NCI-H774 (cell line): ENCODE measurements at regions not wholly inside any gene's neighbourhood (a gene's known extent, or its start where the extent isn't known, plus 50 kb on each side); places are given as distances from the start of the nearest gene placed in this dataset.
"Not testable (repeated sequence)": the region's sequence is repeated elsewhere in the genome, so short reads cannot be mapped to it uniquely, and the experiment has no call there.

Source experiments
- DNase-seq: peaks from one replicate; lab custom pipeline; 2025; lab: John Stamatoyannopoulos, UW

DNA sequence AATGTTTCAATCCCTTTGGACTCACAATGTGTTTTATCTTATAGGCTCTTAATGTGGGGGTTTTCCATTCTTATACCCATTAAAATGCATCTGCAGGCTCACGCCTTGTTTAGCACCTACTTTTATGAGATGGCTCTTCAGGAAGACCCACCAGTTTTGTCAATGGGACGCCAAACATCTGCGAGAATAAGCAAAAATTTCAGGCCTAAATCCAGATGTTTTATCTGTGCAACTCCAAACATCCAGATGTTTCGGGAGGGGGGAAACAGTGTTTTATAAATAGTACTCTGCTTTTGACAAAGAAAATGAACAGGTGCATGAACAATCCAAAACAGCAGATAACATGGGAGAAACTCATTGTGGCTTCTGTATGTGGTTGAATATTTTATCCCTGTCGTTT, 342.8 kb downstream of the DHX15 start:
- DNase-seq, result no peak

DNA sequence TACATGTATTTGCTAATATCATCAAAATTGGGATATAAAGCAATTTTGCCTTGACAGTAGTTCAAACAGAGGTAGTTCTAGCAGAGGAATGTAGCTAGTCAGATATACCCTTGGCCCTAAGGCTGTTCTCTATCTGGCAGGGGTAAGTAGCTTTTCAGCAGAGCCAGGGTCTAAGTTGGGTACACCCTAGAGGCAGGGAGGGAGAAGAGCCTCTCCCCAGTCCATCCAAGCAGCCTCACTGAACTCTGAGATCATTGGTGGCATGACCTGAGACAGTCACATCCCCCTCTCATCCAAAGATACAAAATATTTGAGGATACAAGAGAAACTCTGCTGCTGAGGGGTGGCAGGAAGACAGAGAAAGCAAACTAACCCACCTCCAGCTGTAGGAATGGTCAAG, 343.7 kb downstream of the DHX15 start:
- no peak for DNase-seq

DNA sequence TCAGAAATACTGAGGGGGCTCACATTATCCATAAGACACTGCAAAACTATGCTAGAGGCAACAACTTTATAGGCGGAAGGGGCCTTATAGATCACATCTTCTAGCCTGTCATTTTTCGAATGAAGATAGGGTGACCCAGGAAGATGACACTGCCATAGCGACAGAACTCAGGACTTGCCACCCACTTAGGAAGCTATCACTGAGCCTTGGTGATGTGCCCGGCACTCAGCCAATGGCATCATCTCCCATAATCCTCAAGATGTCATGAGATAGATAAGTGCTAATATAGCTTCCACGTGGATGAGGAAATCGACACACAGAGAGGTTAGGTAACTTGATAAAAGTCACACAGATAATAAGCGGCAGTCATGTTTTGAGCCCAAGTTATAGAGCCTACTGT, 346.6 kb downstream of the DHX15 start:
- no peak for DNase-seq

DNA sequence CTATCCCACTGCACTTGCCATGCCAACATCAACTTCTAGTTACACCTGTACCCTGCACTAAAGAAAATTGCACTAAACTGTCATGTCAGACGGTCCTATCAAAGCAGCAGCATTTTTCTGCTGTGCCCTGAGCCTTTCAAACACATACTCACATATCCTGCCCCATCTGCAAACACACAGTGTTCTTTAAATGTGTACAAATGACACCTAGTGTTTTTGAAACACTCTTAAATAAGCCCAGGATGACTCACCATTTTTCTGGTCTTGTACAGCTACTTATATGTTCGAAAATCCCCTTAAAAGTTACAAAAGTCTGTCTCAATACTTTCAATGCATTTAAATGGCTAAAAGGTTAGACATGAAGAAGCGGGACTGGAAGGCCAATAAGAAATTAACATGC, 346.7 kb upstream of the PPARGC1A start:
- DNase-seq, result no peak

DNA sequence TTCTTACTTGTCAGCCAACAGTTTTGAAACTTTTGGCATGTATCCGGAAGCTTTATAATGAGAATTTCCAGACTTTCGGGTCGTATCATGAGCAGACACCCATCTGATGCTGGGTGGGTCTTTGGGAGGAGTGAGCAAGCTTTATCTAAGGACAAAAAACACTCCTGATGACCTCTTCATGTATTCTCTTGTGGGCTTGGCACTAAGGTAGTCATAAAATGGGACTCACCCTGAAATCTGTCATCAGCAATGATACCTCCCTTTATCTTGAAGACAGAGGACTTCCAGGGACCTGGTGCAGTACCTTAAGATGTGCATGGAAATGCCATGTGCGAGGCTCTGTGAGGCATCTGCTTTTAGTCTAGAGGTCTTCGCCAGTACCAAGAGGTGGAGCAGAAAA, 346.3 kb upstream of the PPARGC1A start:
- no peak for DNase-seq

DNA sequence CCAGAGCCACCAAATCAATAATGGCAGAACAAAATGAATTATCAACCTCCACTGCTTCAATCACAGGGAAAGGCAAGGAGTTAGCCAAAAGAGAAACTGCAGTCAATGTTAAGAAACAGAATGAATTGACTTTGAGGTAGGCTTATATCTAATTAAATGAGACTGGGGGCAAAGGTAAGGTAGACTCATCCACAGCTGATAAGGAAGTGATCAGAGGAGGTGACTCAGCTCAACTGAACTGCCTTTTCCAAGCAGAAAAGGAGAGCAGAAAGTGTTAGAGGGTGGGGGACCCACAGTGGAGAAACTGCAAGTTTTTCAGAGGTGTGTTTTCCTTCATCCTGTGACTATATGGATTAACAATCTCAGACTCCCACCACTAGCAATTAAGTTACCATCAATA, 345.8 kb upstream of the PPARGC1A start:
- no peak for DNase-seq

DNA sequence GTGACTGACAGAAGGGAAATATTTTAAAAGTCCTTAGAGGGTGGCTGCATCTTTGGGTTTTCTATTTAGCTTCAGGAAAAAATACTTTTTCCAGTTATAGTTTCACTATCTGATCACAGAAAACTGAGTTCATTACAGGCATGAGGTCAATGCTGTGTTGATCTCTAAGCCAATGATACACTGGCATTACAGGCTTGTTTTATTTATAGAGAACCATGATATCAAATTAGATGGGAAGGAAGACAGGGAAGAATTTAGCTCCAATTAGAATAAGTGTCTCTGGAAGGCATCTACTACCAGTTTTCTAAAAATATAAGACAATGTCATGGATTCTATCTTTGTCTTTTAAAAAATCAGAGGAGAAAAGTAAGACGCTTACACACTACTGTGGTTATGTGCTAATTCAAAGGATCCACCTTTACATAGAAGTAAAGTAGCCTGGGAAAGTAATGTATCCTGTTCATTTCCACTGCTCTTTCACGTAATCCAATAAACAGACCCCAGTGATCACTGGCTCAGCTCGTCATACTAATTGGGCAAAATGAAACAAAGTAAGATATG, 344.5 kb upstream of the PPARGC1A start:
- DNase-seq, result no peak

DNA sequence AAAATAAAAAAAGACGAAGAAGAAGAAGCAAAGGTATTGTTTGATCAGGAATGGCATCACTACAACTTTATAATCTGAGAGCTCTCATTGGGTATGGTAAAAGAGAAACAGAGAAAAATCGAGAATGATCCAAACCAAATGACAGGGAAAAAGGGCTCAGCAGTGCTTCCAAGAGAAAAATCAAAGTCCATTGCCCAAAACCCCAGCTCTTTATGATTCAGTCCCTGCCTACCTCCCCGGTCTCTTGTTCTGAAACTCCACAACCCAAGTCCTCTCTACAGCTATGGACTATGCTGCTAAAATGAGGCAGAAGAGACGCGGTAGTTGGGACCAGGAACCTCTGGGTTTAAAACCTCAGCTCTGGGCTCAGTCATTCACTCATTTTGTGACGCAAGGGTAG, 341.1 kb upstream of the PPARGC1A start:
- no peak for DNase-seq

DNA sequence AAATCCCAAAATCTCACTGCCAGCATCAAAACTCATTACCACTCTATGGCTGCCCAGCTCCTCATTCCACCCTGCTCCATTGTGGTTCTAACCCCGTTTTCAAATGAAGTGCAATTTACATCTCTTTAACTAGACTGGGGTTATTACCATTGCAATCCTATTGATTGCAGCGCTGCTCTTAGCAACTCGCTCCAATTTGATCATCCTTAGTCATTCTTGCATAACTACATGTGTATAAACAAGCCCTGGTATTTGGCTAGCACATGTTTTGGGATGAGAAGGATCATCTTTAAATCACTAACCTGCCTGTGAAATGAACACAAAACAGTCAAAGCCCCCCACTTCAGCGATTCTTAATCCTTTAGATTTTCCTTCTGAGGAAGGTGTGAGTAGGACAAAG, 340.1 kb upstream of the PPARGC1A start:
- DNase-seq, result no peak

DNA sequence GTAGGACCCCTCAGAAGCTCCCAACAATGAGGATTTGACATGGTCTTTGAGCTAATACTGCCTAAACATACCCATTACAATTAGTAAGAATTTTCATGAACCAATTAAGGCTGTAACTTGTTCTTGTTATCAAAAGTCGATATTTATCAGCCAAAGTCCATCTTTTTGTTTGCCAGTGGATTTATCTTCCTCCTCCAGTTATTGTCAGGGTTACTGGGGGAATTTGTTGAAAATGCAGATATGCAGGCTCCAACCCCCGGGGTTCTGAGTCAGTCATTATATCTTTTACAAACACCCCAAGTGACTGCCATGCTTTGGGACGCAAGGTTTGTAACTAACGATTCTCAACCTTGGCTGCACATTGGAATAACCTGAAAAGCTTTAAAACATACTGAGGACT, 338.8 kb upstream of the PPARGC1A start:
- DNase-seq, result no peak

DNA sequence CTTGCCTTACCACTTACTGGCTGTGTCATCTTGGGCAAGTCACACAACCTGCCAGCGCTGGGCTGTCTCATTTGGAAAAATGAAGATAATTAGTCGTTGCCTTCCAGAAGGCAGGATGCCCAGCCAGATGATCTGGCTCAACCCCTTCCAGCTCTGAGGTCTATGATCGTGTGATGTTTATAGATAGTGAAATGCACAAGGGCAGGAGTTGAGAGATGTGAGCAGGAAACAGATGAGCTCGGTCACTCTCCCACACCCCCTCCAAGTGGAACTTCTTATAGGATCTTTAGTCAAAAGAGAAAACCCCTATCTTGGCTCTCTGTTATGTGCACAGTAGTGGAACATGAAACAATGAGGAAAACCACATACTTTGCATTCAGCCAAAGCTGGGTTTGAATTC, 336.8 kb upstream of the PPARGC1A start:
- no peak for DNase-seq

DNA sequence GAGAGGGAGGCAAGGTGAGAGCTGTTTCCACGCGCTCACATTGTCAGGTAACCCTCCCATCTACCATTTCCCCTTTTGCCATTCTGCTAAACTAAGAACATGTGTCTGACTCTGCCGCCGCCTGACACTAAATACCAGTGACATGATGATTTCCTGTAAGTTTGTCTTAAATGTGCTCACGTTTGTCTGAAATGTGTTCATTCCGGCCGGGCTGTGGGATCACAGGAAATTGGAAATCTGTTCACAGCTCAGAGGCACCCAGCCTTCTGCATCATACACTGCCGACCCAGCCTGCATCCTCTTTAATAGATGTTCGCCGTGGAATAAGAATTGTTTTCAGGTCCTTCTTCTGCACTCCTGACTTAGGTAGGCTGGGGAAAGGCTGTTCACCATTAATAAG, 336.2 kb upstream of the PPARGC1A start:
- DNase-seq, result no peak

DNA sequence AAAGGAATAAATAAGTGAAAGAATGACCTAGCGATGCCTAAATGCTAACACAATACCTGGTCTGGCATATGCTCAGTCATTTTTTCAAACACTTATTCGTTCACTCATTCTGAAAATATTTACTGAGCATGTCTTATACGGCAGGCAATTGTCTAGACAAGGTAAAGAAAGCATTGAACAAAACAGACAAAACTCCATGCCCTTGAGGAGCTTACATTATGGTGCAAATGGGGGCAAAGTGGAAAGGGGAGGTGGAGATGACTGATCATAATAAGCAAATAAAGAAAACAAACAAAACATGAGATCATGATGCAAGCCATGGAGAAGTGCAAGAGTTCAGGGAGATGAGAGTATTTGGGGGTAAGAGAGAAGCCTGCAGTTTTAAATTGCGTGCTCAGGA, 334.6 kb upstream of the PPARGC1A start:
- DNase-seq, result no peak

DNA sequence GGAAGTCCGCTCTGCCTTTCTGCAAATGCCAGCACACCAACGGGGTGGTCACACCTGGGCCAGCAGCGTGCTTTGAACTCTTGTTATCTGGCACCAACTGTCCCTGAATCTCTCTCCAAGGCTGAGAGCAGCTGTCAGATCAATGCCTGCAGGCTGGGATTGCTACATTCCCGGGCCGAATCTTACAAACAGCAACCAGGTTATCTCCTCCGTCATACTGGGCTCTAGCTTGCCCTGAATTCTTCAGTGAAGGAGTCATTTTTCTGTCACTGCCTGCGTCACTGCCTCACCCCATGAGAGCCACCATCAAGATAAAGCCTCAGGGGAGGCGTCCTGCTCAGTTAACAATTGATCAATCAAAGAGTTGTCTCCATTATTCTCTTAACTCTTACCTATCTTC, 329.4 kb upstream of the PPARGC1A start:
- no peak for DNase-seq

DNA sequence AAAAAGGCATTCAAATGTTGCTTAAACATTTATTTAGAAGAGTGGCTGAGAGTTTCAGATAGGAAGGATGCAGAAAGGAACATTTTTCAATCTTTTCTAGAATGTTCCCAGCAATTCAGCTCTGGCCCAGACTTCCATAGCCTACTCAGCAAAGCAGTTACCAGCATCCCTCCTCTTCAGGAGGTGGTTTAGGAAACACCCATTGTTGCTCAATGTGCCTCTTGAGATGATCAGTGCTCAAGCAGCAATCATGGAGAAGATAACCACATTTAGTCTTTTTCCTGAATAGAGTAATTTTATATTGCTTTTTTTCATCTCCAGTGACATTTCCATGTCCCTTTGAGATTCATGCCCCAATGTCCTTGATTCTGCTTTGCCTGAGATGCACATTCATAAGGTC, 328.7 kb upstream of the PPARGC1A start:
- no peak for DNase-seq

DNA sequence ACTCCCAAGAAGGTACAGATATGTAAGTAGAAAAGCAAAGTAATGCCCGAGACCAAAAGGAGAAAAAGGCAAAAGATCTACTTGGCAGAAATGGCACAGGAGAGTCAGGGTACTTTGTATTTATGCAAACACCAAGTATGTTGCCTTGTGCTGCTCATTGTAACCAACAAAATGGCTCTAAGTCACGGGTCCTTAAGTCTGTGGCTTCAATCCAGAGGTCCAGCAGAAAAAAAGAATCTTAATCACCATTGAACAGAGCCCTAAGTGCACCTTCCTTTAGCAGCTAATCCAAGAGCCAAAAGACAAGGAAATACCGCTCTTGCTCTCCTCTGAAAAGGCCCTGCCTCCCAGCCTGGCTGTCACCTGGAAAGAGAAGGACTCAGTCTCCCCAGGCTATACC, 324.9 kb upstream of the PPARGC1A start:
- DNase-seq, result no peak

DNA sequence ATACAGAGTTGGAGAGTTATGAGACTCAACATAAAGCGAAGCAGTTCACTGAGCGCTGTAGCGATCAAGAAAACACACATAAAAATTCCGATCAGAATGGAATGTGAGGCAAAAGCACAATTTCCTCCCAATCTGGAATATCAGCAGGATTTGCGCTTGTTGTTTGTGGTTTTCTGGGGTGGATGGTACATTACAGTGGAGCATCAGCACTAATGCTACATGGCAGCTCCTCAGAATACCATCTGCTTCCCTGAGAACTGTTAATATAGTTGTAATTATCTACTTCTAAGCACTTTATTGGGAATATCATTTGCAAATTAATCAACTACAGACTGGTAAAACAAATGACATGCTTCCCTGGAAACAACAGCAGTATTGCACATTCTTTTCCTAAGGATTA, 324.1 kb upstream of the PPARGC1A start:
- DNase-seq, result no peak

DNA sequence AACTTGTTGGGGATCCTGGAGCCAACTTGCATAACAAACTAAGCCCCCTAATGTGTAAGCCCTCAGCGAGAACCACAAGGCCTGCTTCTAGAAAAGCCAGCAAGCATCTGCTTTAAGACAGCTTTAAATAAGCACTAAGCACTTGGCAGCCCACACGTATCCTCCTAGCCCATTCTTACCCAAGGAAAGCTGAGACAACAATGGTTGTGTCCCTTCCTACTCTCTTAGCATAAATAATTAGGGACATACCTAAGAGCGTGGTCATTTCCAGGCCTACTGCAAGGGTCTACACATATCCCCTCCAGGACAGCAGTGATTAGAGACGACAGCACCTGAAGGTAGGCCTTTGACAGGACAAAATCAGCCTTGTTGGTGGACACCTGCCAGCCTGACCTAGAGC, 322.8 kb upstream of the PPARGC1A start:
- no peak for DNase-seq

DNA sequence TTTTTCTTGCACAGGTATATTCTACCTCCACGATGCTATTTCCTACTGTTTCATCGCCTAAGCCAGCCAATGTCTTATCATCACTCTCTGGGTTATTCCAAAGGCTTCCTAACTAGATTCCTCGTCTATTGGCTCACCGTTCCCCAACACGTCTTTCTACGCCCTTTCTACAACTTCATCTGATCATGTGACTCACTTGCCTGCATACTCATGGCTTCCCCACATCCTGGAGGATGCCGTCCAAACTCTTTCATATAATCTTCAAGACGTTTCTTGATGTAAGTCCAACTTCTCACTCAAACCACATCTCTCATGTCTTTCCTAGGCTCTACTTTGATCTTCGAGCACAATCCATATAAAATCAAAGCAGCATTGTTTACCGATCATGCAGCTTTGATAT, 322.0 kb upstream of the PPARGC1A start:
- no peak for DNase-seq

DNA sequence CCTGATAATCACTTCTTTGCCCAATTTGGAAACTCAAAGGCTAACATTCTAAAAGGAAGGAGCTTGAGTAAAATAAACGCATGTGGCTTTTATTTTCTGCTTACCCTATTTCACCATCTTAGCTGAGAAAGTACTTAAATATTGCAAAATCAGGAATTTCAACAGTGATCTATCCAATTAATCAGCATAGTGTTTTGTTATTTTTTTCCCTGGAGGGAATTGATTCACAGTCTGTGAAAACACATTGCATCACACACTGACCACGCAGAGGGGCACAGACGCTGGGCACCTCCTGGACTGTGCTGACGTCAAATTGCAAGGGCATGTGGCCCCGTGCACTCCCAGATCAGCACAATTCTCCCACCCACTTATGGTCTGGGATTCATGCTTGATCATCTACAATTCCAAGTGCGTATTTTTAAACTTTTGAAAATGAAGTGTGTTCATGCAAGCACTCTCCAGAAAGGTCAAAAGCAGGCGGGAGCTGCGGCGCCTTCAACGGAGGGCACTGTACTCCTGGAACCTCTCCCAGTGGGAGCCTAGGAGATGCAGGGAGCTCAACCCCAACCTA, 320.6 kb upstream of the PPARGC1A start:
- DNase-seq, result no peak

DNA sequence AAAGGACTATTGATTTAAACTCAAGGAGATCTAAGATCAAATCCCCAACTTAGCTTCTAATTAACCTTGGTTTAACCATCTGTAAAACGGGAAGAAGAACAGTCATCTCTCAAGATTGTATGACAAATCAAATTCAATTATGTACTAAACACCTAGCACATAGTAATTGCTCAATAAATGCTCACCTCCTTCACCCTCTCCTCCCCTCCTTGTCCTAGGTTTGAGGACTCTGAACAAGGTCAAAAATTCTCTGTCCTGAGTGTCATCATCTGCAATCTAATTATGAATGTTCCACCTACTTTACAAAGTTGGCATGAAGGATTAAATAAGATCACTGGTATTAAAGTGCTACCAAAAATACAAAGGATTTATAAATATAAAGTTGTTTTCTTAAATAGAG, 320.1 kb upstream of the PPARGC1A start:
- no peak for DNase-seq

DNA sequence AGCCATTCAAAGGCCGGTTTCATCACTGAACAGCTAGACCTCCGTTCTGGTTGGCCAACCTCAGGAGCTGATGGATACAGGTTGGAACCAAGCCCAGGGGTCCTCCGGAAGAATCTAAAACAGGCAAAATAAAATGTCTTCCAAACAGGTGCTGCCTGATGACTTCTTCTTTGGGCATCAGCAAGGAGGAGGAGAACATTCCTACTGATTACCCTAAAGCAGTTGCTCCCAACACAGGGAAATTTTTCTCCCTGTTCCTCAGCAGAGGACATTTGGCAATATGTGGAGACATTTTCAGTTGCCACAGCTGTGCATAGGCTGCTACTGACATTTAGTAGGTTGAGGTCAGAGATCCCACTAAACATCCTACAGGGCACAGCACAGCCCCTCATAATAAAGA, 319.3 kb upstream of the PPARGC1A start:
- no peak for DNase-seq

DNA sequence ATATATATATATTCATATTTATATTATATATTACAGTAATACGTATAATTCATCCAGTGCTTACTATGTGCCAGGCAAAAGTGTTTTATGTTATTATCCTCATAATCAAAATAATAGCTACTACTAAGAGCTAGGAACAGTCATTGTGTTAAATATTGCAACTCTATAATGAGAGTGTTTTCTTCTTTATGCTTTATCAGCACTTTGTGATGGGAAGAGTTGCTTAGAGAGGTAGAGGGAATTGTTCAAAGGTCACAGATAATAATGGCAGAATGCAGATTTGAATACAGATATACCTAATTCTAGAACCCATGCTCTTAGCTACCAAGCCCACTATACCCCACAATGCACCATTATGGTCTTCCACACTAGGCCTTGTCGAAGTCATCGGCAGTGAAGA, 318.8 kb upstream of the PPARGC1A start:
- DNase-seq, result no peak

DNA sequence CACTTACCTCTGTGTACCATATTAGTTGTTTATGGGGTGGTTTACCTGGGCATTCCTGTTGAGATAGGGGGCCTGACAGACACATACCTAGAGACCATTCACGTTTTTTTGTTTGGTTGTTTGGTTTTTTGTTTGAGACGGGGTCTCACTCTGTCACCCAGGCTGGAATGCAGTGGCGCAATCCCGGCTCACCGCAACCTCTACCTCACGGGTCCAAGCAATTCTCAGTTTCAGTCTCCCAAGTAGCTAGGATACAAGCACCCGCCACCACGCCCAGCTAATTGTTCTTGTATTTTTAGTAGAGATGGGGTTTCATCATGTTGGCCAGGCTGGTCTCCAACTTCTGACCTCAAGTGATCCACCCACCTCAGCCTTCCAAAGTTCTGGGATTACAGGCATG, 314.9 kb upstream of the PPARGC1A start:
- not testable (repeated sequence) for DNase-seq

DNA sequence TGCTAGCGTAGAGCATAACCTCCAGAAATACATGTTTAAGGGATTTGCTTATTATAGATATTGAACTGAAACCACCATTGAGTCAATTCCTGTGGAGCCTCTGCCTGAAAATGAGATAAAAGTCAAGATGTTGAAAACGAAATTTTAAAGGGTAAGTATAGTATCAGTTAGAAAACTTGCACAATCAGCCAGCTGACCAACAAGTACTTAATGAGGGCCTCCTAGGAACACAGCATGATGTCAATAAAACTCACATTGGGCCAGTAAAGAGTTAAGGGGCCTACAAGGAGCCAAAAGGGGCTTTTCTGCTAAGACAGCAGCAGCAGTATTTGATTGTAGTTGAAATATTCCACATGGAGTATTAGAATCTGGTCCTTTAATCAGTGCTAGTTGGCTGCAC, 314.1 kb upstream of the PPARGC1A start:
- DNase-seq, result no peak
